ENCODE measurements at regions not wholly inside any gene's neighbourhood (a gene's known extent, or its start where the extent isn't known, plus 50 kb on each side); places are given as distances from the start of the nearest gene placed in this dataset.

DNA sequence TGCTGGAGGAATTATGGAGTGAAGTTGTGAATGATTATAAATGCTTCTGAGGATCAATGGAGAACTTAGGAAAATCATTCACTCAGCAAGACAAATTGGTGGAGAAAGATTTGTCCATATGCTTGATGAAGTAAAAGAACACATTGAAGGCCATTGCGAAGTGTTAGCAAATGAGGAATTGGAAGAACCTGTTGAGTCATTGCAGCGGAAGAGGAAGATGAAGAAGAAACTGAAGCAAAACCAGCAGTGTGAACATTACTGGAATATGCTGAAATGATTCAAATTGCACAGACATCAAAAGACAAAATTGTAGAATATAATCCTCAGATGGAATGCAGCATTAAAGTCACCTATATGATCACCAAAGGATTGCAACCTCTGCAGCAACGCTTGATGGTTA lies 168.1 kb downstream of the ADAMTS15 start:
- no peak for TF ChIP-seq CTCF (tag by site-specific recombination; IDR thresholded peaks at IDR 0.05)
- no peak for TF ChIP-seq SP2 (tag by site-specific recombination; IDR thresholded peaks at IDR 0.05)
- no peak for TF ChIP-seq ZNF626 (tag by site-specific recombination; IDR thresholded peaks at IDR 0.05)
- TF ChIP-seq YY1 (tag by site-specific recombination; IDR thresholded peaks at IDR 0.05) = no peak
- TF ChIP-seq ZNF548 (tag by site-specific recombination; IDR thresholded peaks at IDR 0.05) = no peak
- no peak for TF ChIP-seq ZNF76 (tag by site-specific recombination; IDR thresholded peaks at IDR 0.05; ENCODE audit: borderline replicate concordance, low read depth)
- no peak for TF ChIP-seq ZNF169 (tag by site-specific recombination; IDR thresholded peaks at IDR 0.05)
- TF ChIP-seq, protein P1, sequence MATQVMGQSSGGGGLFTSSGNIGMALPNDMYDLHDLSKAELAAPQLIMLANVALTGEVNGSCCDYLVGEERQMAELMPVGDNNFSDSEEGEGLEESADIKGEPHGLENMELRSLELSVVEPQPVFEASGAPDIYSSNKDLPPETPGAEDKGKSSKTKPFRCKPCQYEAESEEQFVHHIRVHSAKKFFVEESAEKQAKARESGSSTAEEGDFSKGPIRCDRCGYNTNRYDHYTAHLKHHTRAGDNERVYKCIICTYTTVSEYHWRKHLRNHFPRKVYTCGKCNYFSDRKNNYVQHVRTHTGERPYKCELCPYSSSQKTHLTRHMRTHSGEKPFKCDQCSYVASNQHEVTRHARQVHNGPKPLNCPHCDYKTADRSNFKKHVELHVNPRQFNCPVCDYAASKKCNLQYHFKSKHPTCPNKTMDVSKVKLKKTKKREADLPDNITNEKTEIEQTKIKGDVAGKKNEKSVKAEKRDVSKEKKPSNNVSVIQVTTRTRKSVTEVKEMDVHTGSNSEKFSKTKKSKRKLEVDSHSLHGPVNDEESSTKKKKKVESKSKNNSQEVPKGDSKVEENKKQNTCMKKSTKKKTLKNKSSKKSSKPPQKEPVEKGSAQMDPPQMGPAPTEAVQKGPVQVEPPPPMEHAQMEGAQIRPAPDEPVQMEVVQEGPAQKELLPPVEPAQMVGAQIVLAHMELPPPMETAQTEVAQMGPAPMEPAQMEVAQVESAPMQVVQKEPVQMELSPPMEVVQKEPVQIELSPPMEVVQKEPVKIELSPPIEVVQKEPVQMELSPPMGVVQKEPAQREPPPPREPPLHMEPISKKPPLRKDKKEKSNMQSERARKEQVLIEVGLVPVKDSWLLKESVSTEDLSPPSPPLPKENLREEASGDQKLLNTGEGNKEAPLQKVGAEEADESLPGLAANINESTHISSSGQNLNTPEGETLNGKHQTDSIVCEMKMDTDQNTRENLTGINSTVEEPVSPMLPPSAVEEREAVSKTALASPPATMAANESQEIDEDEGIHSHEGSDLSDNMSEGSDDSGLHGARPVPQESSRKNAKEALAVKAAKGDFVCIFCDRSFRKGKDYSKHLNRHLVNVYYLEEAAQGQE (tag by site-specific recombination; IDR thresholded peaks at IDR 0.05) = no peak
- no peak for TF ChIP-seq ZNF549 (tag by site-specific recombination; IDR thresholded peaks at IDR 0.05)
- no peak for TF ChIP-seq MZF1 (tag by site-specific recombination; IDR thresholded peaks at IDR 0.05; ENCODE audit: borderline replicate concordance)
- no peak for TF ChIP-seq ZNF140 (tag by site-specific recombination; IDR thresholded peaks at IDR 0.05)
- TF ChIP-seq GLI2 (tag by site-specific recombination; IDR thresholded peaks at IDR 0.05; ENCODE audit: borderline replicate concordance, low read depth) = no peak
